ENCODE measurements at regions not wholly inside any gene's neighbourhood (a gene's known extent, or its start where the extent isn't known, plus 50 kb on each side); places are given as distances from the start of the nearest gene placed in this dataset.
A peak's percentile ranks its signal among the peaks of the same experiment; 100 is the strongest.

GRCh38 chr5:128836571-128836970 is 128.7 kb upstream of the SLC27A6 start:
- no peak overlapping the region for H3K9ac ChIP-seq (ENCODE audit: low read length)
- H3K9me3 ChIP-seq (ENCODE audit: low read length), result no peaks in the 10 kb centered on the region
- no peaks in the 10 kb centered on the region for H3K9me2 ChIP-seq (replicated peaks; ENCODE audit: insufficient read depth, low read length)
- H3K27me3 ChIP-seq (ENCODE audit: low read length), result 0 out of 2 replicates have a peak, but pooled peaks cover 3% of the 10 kb centered on the region
- H2AFZ ChIP-seq (ENCODE audit: low read length), result no peak overlapping the region
- no peak overlapping the region for H3K4me2 ChIP-seq (ENCODE audit: low read depth, low read length, poor library complexity, severe bottlenecking)
- H3K27ac ChIP-seq (ENCODE audit: low read length), result no peak overlapping the region
- H3K36me3 ChIP-seq (ENCODE audit: insufficient read depth, low read length), result no peaks in the 10 kb centered on the region
- no peaks in the 10 kb centered on the region for H3K79me2 ChIP-seq (ENCODE audit: low read length)
- H3K4me3 ChIP-seq (ENCODE audit: low read length), result no peak overlapping the region
- no peak for DNase-seq
- peaks cover 6% of the 10 kb centered on the region; the same call in 1 of the 2 replicates for H3K4me1 ChIP-seq (ENCODE audit: low read length)
- H4K20me1 ChIP-seq (ENCODE audit: insufficient read depth, low read depth, low read length), result no peaks in the 10 kb centered on the region

DNA sequence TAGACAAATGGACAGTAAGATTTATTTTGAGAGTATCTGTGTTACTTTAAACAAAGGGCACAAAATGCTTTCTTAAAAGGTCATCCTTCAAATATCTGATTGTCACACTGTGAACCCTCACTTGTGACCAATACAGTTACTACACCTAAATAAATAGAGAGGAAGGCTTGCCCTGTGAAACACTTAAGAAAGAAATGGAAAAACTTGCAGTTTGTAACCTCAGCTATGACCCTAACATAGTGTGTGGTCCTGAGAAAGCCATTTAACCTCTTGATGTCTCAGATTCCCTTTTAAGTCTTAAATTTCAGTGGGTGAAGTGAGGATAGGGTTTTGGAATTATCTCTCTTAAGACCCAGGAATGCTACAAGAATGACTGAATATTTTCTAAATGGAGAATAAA is 126.7 kb upstream of the SLC27A6 start:
- Histone ChIP-seq H3K4me1 (ENCODE audit: low read length) (peaks cover 6% of the 10 kb centered on the region; the same call in 1 of the 2 replicates), H3K27me3 (ENCODE audit: low read length) (0 out of 2 replicates have a peak, but pooled peaks cover 3% of the 10 kb centered on the region), H3K4me3 (ENCODE audit: low read length) (no peak overlapping the region), H3K27ac (ENCODE audit: low read length) (no peak overlapping the region), H3K9me3 (ENCODE audit: low read length) (no peaks in the 10 kb centered on the region), H3K9ac (ENCODE audit: low read length) (no peak overlapping the region), H3K4me2 (ENCODE audit: low read depth, low read length, poor library complexity, severe bottlenecking) (no peak overlapping the region), H3K79me2 (ENCODE audit: low read length) (no peaks in the 10 kb centered on the region), H3K36me3 (ENCODE audit: insufficient read depth, low read length) (no peaks in the 10 kb centered on the region), H4K20me1 (ENCODE audit: insufficient read depth, low read depth, low read length) (no peaks in the 10 kb centered on the region), H2AFZ (ENCODE audit: low read length) (no peak overlapping the region), H3K9me2 (replicated peaks; ENCODE audit: insufficient read depth, low read length) (no peaks in the 10 kb centered on the region)
- DNase-seq, result no peak

DNA sequence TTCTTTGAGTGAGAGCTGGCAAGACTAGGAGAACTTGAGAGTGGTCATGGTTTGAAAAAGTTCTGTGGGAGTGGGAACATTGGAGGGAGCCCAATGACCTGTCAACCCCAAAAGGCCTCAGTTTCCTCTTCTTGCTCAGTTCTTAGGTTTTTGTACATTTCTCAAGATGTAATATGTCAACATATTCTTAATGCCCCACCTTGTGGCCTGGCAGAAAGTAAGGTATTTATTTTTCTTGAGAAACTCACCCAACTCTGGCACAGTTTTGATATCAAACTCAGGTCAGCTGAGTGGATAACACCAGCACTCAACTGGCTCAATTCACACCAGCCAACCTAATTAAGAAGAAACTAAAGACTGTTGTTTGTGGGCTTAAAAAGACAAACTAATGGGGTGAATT is 123.0 kb upstream of the SLC27A6 start:
- Histone ChIP-seq H3K36me3 (ENCODE audit: insufficient read depth, low read length) (no peaks in the 10 kb centered on the region), H3K79me2 (ENCODE audit: low read length) (no peaks in the 10 kb centered on the region), H3K4me1 (ENCODE audit: low read length) (peaks cover 6% of the 10 kb centered on the region; the same call in 1 of the 2 replicates), H3K27me3 (ENCODE audit: low read length) (no peaks in the 10 kb centered on the region), H3K27ac (ENCODE audit: low read length) (no peak overlapping the region), H2AFZ (ENCODE audit: low read length) (no peak overlapping the region), H3K4me3 (ENCODE audit: low read length) (no peak overlapping the region), H3K9me2 (replicated peaks; ENCODE audit: insufficient read depth, low read length) (no peaks in the 10 kb centered on the region), H3K9ac (ENCODE audit: low read length) (no peak overlapping the region), H3K4me2 (ENCODE audit: low read depth, low read length, poor library complexity, severe bottlenecking) (no peak overlapping the region), H3K9me3 (ENCODE audit: low read length) (no peaks in the 10 kb centered on the region), H4K20me1 (ENCODE audit: insufficient read depth, low read depth, low read length) (no peaks in the 10 kb centered on the region)
- DNase-seq, result no peak

DNA sequence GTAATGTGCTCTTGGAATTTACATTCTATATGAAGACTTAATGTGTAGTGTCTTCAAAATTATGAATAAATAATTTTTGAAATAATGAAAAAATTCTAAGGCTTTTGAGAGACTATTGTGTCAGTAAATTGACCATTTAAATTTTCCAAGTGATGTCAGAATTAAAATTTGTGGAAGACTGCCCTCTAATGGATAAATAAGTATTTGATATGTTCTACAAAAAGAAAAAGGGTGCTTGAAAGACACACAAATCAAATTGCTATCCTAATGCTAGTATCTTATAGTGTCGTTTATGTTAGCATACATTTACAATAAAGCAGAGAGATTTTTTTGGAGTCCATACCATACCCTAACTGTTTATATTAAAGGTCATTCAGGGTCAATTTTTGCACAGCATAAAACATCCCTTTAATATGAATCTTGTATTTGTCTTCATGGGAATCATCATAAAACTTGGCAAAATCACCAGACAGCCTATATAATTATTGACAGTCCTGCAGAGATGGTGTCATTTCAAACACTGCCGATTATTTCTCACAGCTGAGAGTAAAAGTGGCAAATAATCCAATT is 120.8 kb upstream of the SLC27A6 start:
- DNase-seq, result peak; percentile 64
- no peaks in the 10 kb centered on the region for H3K79me2 ChIP-seq (ENCODE audit: low read length)
- no peaks in the 10 kb centered on the region for H3K9me2 ChIP-seq (replicated peaks; ENCODE audit: insufficient read depth, low read length)
- H2AFZ ChIP-seq (ENCODE audit: low read length), result no peak overlapping the region
- H3K9me3 ChIP-seq (ENCODE audit: low read length), result no peaks in the 10 kb centered on the region; the same call in 1 of the 2 replicates
- H3K4me3 ChIP-seq (ENCODE audit: low read length), result no peak overlapping the region
- no peaks in the 10 kb centered on the region for H3K36me3 ChIP-seq (ENCODE audit: insufficient read depth, low read length)
- H3K9ac ChIP-seq (ENCODE audit: low read length), result no peak overlapping the region
- no peaks in the 10 kb centered on the region for H4K20me1 ChIP-seq (ENCODE audit: insufficient read depth, low read depth, low read length)
- no peak overlapping the region for H3K4me2 ChIP-seq (ENCODE audit: low read depth, low read length, poor library complexity, severe bottlenecking)
- H3K27me3 ChIP-seq (ENCODE audit: low read length), result no peaks in the 10 kb centered on the region
- no peak overlapping the region for H3K27ac ChIP-seq (ENCODE audit: low read length)
- H3K4me1 ChIP-seq (ENCODE audit: low read length), result peaks cover 6% of the 10 kb centered on the region; the same call in 1 of the 2 replicates

- DNase-seq, result peak; percentile 19
- peaks cover 8% of the 10 kb centered on the region for H3K9me3 ChIP-seq (ENCODE audit: low read length)
- no peaks in the 10 kb centered on the region for H4K20me1 ChIP-seq (ENCODE audit: insufficient read depth, low read depth, low read length)
- no peaks in the 10 kb centered on the region for H3K9me2 ChIP-seq (replicated peaks; ENCODE audit: insufficient read depth, low read length)
- H3K4me3 ChIP-seq (ENCODE audit: low read length), result no peak overlapping the region
- H3K4me1 ChIP-seq (ENCODE audit: low read length), result no peaks in the 10 kb centered on the region
- H2AFZ ChIP-seq (ENCODE audit: low read length), result no peak overlapping the region
- no peak overlapping the region for H3K4me2 ChIP-seq (ENCODE audit: low read depth, low read length, poor library complexity, severe bottlenecking)
- no peaks in the 10 kb centered on the region for H3K36me3 ChIP-seq (ENCODE audit: insufficient read depth, low read length)
- no peaks in the 10 kb centered on the region for H3K27me3 ChIP-seq (ENCODE audit: low read length)
- no peak overlapping the region for H3K9ac ChIP-seq (ENCODE audit: low read length)
- H3K27ac ChIP-seq (ENCODE audit: low read length), result no peak overlapping the region
- H3K79me2 ChIP-seq (ENCODE audit: low read length), result no peaks in the 10 kb centered on the region
Measured at GRCh38 chr5:128850049-128850448, 115.2 kb upstream of the SLC27A6 start.

- H4K20me1 ChIP-seq (ENCODE audit: insufficient read depth, low read depth, low read length), result no peaks in the 10 kb centered on the region
- H3K4me2 ChIP-seq (ENCODE audit: low read depth, low read length, poor library complexity, severe bottlenecking), result no peak overlapping the region
- no peak overlapping the region for H3K9ac ChIP-seq (ENCODE audit: low read length)
- no peak overlapping the region for H3K4me3 ChIP-seq (ENCODE audit: low read length)
- no peak overlapping the region for H2AFZ ChIP-seq (ENCODE audit: low read length)
- no peaks in the 10 kb centered on the region for H3K4me1 ChIP-seq (ENCODE audit: low read length)
- no peaks in the 10 kb centered on the region for H3K36me3 ChIP-seq (ENCODE audit: insufficient read depth, low read length)
- no peak overlapping the region for H3K27ac ChIP-seq (ENCODE audit: low read length)
- H3K27me3 ChIP-seq (ENCODE audit: low read length), result no peaks in the 10 kb centered on the region
- no peaks in the 10 kb centered on the region for H3K9me2 ChIP-seq (replicated peaks; ENCODE audit: insufficient read depth, low read length)
- no peak for DNase-seq
- H3K79me2 ChIP-seq (ENCODE audit: low read length), result no peaks in the 10 kb centered on the region
- H3K9me3 ChIP-seq (ENCODE audit: low read length), result peaks cover 6% of the 10 kb centered on the region
Measured at GRCh38 chr5:128854931-128855330, 110.4 kb upstream of the SLC27A6 start.

DNA sequence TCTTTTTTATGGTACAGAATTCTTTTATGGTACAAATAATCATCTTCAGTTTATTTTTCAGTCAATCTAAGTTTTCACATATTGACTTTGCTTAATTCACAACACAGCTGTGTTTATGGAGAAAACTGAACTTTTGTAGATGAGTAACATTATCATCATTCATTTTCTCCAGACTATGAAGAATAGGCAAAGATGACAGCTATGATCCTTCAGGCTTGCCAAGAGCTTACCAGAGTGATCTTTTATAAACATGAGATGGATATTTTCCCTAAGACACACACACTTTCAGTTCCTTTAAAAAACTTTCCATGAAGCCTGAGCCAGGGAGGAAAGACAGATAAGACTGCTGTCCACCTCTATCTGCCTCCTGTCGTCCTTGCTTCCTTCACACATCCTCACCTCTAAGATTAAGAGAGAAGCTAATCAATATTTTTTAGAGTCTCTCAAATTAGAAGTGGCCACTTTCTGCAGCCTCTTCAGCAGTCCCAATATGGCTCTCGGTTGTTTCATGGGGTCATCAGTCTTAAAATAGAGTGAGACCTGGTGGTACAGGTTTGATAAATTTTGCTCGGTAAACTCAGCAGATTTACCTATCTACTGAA is 108.1 kb upstream of the SLC27A6 start:
- Histone ChIP-seq H3K4me1 (ENCODE audit: low read length) (no peaks in the 10 kb centered on the region), H3K4me2 (ENCODE audit: low read depth, low read length, poor library complexity, severe bottlenecking) (no peak overlapping the region), H3K9ac (ENCODE audit: low read length) (no peak overlapping the region), H2AFZ (ENCODE audit: low read length) (no peak overlapping the region), H3K9me2 (replicated peaks; ENCODE audit: insufficient read depth, low read length) (no peaks in the 10 kb centered on the region), H4K20me1 (ENCODE audit: insufficient read depth, low read depth, low read length) (no peaks in the 10 kb centered on the region), H3K27me3 (ENCODE audit: low read length) (no peaks in the 10 kb centered on the region), H3K36me3 (ENCODE audit: insufficient read depth, low read length) (no peaks in the 10 kb centered on the region), H3K4me3 (ENCODE audit: low read length) (no peak overlapping the region), H3K9me3 (ENCODE audit: low read length) (no peaks in the 10 kb centered on the region), H3K27ac (ENCODE audit: low read length) (no peak overlapping the region), H3K79me2 (ENCODE audit: low read length) (no peaks in the 10 kb centered on the region)
- DNase-seq, result no peak

- no peak for DNase-seq
- no peaks in the 10 kb centered on the region for H3K4me1 ChIP-seq (ENCODE audit: low read length)
- no peaks in the 10 kb centered on the region for H3K9me2 ChIP-seq (replicated peaks; ENCODE audit: insufficient read depth, low read length)
- H4K20me1 ChIP-seq (ENCODE audit: insufficient read depth, low read depth, low read length), result no peaks in the 10 kb centered on the region
- no peak overlapping the region for H3K4me2 ChIP-seq (ENCODE audit: low read depth, low read length, poor library complexity, severe bottlenecking)
- no peaks in the 10 kb centered on the region for H3K27me3 ChIP-seq (ENCODE audit: low read length)
- H3K9me3 ChIP-seq (ENCODE audit: low read length), result no peaks in the 10 kb centered on the region
- no peak overlapping the region for H3K27ac ChIP-seq (ENCODE audit: low read length)
- no peak overlapping the region for H3K4me3 ChIP-seq (ENCODE audit: low read length)
- no peak overlapping the region for H2AFZ ChIP-seq (ENCODE audit: low read length)
- no peak overlapping the region for H3K9ac ChIP-seq (ENCODE audit: low read length)
- no peaks in the 10 kb centered on the region for H3K79me2 ChIP-seq (ENCODE audit: low read length)
- no peaks in the 10 kb centered on the region for H3K36me3 ChIP-seq (ENCODE audit: insufficient read depth, low read length)
Measured at GRCh38 chr5:128858995-128859394, 106.3 kb upstream of the SLC27A6 start.
